ENCODE measurements at regions not wholly inside any gene's neighbourhood (a gene's known extent, or its start where the extent isn't known, plus 50 kb on each side); places are given as distances from the start of the nearest gene placed in this dataset.

DNA sequence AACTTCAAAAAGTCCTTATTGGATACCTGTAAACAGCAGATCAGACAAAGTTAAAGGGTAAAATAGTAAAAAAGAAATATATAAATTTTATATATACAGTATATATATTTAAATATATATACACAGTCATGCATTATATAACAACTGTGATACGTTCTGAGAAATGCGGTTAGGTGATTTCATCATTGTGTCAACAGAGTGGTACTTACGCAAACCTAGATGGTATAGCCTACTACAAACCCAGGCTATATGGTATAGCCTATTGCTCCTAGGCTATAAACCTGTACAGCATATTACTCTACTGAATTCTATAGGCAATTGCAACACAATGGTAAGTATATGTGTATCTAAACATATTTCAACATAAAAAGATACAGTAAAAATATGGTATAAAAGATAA is 222.7 kb downstream of the NUF2 start:
- TF ChIP-seq, protein P1, sequence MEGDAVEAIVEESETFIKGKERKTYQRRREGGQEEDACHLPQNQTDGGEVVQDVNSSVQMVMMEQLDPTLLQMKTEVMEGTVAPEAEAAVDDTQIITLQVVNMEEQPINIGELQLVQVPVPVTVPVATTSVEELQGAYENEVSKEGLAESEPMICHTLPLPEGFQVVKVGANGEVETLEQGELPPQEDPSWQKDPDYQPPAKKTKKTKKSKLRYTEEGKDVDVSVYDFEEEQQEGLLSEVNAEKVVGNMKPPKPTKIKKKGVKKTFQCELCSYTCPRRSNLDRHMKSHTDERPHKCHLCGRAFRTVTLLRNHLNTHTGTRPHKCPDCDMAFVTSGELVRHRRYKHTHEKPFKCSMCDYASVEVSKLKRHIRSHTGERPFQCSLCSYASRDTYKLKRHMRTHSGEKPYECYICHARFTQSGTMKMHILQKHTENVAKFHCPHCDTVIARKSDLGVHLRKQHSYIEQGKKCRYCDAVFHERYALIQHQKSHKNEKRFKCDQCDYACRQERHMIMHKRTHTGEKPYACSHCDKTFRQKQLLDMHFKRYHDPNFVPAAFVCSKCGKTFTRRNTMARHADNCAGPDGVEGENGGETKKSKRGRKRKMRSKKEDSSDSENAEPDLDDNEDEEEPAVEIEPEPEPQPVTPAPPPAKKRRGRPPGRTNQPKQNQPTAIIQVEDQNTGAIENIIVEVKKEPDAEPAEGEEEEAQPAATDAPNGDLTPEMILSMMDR (IDR thresholded peaks at IDR 0.05; ENCODE audit: insufficient read depth, low read length): no peak
- no peak for TF ChIP-seq SPI1 (IDR thresholded peaks at IDR 0.05; ENCODE audit: borderline replicate concordance, low read depth)
- no peak for TF ChIP-seq POLR2AphosphoS5 (IDR thresholded peaks at IDR 0.05; ENCODE audit: low read depth)
- TF ChIP-seq, protein P2, sequence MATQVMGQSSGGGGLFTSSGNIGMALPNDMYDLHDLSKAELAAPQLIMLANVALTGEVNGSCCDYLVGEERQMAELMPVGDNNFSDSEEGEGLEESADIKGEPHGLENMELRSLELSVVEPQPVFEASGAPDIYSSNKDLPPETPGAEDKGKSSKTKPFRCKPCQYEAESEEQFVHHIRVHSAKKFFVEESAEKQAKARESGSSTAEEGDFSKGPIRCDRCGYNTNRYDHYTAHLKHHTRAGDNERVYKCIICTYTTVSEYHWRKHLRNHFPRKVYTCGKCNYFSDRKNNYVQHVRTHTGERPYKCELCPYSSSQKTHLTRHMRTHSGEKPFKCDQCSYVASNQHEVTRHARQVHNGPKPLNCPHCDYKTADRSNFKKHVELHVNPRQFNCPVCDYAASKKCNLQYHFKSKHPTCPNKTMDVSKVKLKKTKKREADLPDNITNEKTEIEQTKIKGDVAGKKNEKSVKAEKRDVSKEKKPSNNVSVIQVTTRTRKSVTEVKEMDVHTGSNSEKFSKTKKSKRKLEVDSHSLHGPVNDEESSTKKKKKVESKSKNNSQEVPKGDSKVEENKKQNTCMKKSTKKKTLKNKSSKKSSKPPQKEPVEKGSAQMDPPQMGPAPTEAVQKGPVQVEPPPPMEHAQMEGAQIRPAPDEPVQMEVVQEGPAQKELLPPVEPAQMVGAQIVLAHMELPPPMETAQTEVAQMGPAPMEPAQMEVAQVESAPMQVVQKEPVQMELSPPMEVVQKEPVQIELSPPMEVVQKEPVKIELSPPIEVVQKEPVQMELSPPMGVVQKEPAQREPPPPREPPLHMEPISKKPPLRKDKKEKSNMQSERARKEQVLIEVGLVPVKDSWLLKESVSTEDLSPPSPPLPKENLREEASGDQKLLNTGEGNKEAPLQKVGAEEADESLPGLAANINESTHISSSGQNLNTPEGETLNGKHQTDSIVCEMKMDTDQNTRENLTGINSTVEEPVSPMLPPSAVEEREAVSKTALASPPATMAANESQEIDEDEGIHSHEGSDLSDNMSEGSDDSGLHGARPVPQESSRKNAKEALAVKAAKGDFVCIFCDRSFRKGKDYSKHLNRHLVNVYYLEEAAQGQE (IDR thresholded peaks at IDR 0.05; ENCODE audit: insufficient replicate concordance, low read depth): no peak
- TF ChIP-seq GABPA (IDR thresholded peaks at IDR 0.05; ENCODE audit: low read depth): no peak

All from HL-60 (cell line).